ENCODE measurements at regions not wholly inside any gene's neighbourhood (a gene's known extent, or its start where the extent isn't known, plus 50 kb on each side); places are given as distances from the start of the nearest gene placed in this dataset.

DNA sequence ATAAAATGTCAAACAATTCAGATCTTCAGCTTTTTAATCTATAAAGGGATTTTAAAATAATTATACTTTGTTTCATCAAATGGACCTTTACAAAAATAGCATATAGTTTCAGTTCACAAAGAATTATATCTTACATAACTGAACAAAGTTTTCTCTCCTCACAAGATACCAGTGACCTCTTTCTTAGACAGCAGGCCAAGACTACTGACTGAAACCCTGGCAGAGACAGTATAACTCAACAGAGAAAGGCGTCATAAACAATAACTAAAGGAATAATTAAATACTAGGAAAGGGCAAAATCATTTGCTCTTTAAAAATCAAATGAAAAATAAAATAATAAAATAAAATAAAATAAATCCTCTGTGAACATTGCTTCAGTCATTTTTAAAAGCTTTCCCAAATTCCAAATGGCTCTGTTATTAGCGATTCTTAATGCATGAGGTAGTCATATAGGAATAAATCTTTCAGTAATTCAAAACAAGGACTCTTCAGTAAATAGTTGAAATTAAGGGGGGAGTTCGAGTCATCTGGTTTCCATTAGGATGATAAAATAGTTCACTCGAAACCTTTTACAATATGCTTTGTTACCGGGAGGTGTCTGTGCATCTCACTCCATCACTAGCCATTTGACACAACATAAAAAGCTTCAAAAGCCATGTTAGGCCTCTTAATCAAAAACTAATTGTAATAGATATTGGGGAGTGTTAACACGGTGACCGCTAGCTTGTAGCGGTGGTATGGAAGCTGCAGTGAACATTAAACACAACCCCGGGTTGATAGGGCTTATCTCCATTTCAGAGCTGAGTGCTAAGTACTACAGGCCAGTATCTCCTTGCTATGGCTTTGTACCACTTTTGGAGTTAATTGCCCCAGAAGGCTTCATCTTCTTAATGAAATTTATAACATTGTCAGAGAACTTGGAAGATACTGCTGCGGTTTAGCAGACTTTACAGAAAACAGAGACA lies 142.9 kb upstream of the NR2F2 start:
- no peak for TF ChIP-seq POLR2A (IDR thresholded peaks at IDR 0.05)
- TF ChIP-seq, protein P1, sequence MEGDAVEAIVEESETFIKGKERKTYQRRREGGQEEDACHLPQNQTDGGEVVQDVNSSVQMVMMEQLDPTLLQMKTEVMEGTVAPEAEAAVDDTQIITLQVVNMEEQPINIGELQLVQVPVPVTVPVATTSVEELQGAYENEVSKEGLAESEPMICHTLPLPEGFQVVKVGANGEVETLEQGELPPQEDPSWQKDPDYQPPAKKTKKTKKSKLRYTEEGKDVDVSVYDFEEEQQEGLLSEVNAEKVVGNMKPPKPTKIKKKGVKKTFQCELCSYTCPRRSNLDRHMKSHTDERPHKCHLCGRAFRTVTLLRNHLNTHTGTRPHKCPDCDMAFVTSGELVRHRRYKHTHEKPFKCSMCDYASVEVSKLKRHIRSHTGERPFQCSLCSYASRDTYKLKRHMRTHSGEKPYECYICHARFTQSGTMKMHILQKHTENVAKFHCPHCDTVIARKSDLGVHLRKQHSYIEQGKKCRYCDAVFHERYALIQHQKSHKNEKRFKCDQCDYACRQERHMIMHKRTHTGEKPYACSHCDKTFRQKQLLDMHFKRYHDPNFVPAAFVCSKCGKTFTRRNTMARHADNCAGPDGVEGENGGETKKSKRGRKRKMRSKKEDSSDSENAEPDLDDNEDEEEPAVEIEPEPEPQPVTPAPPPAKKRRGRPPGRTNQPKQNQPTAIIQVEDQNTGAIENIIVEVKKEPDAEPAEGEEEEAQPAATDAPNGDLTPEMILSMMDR (IDR thresholded peaks at IDR 0.05): no peak
